ENCODE measurements at regions not wholly inside any gene's neighbourhood (a gene's known extent, or its start where the extent isn't known, plus 50 kb on each side); places are given as distances from the start of the nearest gene placed in this dataset.

DNA sequence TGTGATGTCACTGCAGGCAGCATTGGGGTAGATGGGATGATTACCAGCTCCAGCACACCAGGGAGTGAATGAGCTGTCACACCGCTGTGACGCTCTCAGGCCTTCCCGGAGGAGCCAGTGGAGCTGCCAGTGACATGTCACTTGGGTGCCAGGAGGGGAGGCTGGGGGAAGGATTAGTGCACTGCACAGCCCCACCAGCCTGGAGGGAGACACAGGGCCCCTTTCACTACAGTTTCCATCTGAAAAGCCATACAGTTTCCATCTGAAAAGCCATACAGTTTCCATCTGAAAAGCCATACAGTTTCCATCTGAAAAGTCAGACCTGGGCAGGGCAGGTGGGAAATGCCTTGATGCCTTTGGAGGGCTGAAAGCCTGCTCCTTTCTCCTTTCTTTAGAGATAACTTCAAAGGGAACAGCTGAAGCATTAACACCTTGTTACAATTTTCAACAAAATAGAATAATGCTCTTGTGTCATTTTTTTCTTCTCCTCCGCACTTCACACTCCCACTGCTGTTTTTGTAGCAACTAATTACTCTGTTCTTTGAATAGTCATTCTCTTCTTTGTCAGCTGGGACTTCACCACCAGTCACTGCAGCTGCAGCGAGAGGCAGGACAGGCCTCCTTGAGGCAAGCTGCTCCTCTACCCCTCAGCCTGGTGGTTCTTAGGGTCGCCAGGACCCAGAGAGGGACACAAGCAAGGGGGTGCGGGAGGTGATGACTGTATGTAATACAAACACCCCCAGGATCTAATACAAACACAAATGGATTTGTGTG, 256.9 kb upstream of the RGS6 start:
- no peak for DNase-seq (ENCODE audit: low spot score)

- DNase-seq (ENCODE audit: low spot score): no peak
Observed at GRCh38 chr14:71675900-71676287, 256.3 kb upstream of the RGS6 start.

DNA sequence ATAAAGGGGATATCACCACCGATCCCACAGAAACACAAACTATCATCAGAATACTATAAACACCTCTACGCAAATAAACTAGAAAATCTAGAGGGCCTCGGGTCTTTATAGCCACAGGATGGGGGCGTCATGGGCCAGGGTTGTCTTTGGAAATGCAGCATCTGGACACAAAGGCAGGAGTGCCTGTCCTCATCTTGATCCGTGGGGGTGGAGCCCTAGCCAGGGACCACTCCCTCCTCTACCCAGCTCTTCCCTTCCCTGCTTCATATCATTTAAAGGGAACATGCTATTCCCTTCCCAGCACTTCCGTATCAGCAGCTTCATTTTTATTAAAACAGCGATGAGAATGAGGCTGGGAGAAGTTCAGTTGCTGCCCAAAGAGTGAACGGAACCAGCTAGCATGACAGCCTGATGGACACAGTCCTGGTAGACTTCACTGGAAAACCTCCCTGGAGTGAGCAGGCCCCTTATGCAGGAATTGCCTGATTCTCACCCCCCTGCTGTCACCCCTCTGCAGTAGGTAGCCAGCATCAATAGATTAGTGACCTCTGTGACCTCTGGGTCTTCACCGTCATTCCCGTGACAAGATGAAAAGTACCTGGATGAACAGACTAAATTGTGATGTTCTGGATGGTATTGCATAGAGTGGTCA, 251.4 kb upstream of the RGS6 start:
- DNase-seq (ENCODE audit: low spot score): no peak

DNA sequence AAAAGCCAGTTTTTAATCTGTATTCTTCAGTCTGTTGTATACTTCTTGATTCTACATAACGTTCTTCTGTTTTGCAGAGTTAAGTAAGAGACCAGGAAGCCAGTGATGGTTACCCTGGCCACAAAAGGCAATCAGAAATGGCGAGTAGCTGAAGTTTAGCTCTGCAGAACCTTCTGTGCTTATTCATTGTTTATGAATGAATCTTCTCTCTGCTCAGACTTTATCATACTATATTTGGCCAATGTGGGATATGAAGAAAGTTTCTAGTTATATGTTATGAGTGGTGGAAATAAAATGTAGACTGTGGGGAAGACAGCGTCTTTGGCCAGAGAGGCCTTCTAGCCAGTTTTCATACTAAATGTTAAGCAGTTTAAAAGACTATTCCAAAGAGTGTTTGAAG, 249.9 kb upstream of the RGS6 start:
- no peak for DNase-seq (ENCODE audit: low spot score)

- no peak for DNase-seq (ENCODE audit: low spot score)
Observed at GRCh38 chr14:71684323-71684722, 247.9 kb upstream of the RGS6 start.

GRCh38 chr14:71686677-71687076, 245.6 kb upstream of the RGS6 start:
- DNase-seq (ENCODE audit: low spot score): no peak

- DNase-seq (ENCODE audit: low spot score): no peak
Observed at GRCh38 chr14:71687166-71687831, 244.9 kb upstream of the RGS6 start.

- no peak for DNase-seq (ENCODE audit: low spot score)
Observed at GRCh38 chr14:71688576-71688975, 243.7 kb upstream of the RGS6 start.

DNA sequence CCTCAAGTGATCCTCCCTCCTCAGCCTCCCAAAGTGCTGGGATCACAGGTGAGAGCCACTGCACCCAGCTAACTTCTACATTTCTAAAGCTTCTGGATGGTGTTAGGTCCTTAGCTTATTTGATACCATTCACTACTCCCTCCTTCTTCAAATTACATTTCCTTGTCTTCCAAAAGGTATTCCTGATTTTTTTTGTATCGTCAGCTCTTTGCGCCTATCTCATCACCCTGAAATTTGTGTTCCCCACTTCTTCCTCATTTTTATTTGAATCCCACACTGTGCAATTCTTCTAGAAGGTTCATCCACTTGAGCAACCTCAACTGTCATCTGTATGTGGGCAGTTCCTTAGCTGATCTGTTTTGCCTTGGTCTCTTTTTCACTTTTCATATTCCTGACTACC, 241.8 kb upstream of the RGS6 start:
- DNase-seq (ENCODE audit: low spot score): no peak

DNA sequence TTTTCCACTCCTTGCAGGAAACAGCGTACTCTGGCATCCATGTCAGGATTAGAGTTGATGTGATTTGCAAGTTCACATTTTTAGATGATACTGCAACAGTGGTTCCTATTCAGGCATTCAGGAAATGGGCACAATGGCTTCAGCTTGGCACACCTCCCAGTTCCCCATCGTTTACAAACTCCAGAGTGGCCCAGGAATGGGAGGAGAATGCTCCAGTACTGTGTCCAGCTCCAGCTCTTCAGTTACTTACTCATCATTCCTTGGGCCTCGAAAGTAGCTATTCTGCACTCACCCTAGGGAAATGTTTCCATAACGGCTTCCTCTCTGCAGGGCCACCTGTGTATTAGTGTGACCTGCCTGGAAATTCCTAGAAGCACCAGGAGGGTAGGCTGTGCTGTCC, 239.7 kb upstream of the RGS6 start:
- no peak for DNase-seq (ENCODE audit: low spot score)

DNA sequence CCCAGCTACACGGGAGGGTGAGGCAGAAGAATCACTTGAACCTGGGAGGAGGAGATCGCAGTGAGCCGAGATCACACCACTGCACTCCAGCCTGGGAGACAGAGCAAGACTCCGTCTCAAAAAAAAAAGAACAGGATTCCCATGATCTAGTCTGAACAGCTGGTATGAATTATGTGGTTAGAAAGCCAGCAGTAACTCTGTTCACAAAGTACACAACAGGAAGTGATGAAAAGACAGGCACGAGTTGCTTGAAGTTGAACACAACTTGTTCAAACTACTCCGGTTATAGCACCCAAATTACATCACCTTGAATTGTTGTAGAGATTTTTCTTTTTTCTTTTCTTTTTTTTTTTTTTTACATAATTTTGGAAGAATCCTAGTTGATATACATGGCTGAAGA, 238.8 kb upstream of the RGS6 start:
- no peak for DNase-seq (ENCODE audit: low spot score)

DNA sequence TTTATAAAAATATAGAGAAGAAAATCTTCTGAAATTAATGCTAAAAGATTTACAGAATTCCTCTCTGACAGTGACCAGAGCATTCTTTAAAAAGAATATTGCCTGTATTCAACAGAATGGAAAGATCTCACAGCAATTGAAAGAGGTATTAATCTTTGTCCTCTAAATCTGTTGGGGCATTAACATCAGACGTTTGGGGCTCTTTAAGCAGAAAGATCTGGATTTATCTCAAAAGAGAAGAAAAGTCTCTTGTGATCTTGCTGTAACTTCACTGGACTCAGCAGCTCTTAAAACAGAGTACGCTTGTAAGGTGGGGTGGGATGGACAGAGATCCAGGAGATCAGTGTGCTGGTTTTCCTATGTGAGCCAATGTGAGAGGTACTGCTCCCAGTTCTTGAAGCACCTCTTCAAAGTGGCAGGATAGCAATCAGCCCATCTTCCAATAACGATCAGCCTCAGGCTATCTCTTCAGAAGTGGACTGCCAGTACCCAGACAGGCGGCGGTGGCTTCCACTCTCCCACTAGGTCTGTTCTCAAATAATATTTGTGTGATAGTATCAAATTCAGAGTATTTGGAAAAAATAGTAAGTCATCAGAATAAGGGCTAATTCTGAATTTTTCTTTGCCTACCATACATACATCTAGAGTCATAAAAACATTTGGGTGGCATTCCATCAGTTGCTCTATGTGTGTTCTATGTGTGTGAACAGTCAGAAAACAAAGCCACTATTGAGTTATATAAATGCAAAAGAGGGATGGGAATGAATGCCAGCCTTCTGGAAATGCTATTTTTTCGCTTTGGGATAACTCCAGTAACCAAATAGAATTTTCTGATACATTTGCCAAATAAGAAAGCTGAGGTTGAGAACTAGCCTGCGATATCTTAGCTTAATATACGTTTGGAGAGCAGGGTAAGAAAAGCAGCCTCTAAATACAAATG, 237.4 kb upstream of the RGS6 start:
- DNase-seq (ENCODE audit: low spot score): no peak

GRCh38 chr14:71695611-71696350, 236.4 kb upstream of the RGS6 start:
- DNase-seq (ENCODE audit: low spot score): no peak

GRCh38 chr14:71698027-71698426, 234.2 kb upstream of the RGS6 start:
- peak; percentile 21 for DNase-seq (ENCODE audit: low spot score)

- DNase-seq (ENCODE audit: low spot score): no peak
Observed at GRCh38 chr14:71698673-71699072, 233.6 kb upstream of the RGS6 start.

DNA sequence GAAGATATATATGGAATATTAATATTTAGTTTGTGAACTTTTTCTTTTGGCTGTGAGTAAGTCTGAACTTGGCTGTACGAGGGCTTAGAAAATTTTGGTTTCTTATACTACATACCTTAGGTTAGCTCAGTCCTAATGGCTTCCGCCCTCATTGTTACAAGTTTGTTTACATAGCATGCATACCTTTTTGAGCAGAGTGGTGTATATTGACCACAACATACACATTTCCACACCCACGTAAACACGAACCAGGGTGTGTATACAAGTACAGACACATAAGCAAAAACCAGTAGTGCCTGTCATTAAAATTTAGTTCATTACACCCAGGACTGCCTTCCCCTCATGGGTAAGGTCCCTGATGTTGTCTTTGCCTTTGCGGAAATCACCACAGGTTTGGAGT, 230.2 kb upstream of the RGS6 start:
- no peak for DNase-seq (ENCODE audit: low spot score)

DNA sequence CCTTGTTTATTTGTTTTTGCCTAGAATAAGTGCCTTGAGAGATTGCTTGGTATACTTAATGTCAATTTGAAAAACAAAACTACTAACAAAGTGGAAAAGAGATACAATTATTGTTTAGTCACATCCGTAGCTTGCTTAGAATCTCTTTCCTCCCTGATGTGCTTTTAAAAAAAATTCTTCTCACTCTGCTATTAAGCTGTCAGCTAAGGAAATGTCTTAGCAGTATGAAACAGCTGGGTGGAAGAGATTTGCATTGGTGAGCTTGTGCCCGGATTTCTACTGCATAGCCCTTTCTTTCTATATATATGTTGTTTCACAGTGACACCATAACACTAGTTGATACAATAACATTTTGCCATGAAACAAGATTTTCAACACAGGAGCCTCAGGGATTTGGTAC, 229.4 kb upstream of the RGS6 start:
- DNase-seq (ENCODE audit: low spot score): no peak

GRCh38 chr14:71703477-71703876, 228.8 kb upstream of the RGS6 start:
- no peak for DNase-seq (ENCODE audit: low spot score)

DNA sequence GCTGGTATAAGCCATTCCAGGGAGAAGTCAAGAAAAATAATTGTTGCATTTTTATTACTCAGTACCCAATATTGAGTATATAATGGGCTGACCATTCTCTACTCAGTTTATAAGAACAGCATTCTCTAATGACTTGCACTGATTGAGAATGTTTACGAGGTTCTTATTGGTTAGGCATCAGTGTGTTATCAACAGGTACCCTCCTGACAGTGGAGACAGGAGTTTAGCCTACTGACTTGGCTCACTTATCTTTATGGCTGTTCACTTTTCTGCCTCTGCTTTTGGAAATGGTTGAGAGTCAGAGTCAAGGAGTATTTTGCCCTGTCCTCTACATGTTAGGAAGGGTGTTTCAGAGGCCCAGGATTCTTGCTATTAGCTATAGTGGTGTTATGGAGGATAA, 228.0 kb upstream of the RGS6 start:
- no peak for DNase-seq (ENCODE audit: low spot score)

DNA sequence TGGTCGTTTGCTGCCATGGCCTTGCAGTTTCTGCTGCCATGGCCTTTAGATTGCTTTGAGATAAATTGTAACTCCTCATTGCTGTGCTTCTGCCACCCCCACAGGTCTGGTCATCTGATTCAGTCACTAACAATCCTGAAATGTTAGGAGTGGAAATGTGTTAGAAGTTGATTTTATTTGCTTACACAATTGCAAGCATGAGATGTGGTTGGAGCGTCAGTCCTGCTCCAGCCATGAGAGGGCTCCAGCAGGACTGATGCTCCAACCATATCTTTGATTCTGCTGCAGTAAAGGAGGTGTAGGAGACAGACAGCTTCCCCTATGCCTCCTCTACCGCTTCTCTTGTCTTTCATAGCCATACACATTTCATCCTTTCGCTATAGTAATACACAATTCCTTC, 226.8 kb upstream of the RGS6 start:
- DNase-seq (ENCODE audit: low spot score): no peak

GRCh38 chr14:71709076-71709475, 223.2 kb upstream of the RGS6 start:
- no peak for DNase-seq (ENCODE audit: low spot score)

DNA sequence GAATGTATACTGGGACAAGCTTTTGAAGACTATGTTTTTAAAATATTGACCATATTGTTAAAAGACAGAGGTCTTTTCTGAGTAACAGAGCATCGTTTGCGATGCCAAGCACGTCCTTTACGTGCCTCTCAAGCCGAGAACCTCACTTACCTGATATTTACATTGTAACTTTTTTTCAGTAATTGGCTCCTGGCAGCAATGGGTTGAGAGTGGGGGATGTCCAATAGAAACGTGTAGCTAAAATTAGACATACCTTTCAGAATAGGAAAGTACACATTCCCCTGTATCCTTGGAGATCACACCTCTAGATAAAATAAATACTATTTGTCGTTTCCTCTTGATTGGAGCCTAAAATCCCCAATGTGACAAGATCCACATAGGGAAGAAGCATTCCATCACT, 222.2 kb upstream of the RGS6 start:
- DNase-seq (ENCODE audit: low spot score): no peak
